A673 (cell line): ENCODE measurements at regions not wholly inside any gene's neighbourhood (a gene's known extent, or its start where the extent isn't known, plus 50 kb on each side); places are given as distances from the start of the nearest gene placed in this dataset.
"Not testable (repeated sequence)": the region's sequence is repeated elsewhere in the genome, so short reads cannot be mapped to it uniquely, and the experiment has no call there.

Experiments
- BruUV-seq: library from RNA; stranded (reverse); fragments of 400-500 nt; replicated peaks from 2 replicates; lab custom pipeline; 2021; lab: Mats Ljungman, UMichigan
- CTCF ChIA-PET: fragments of 300-600 bp; sonication (Branson Sonifier 250); formaldehyde crosslinking; loops from one replicate; lab custom pipeline; 2022; ENCODE audit warnings: antibody characterized with exemption; lab: Charles Lee
- POLR2A ChIA-PET: fragments of 300-600 bp; sonication (Branson Sonifier 250); formaldehyde crosslinking; loops from one replicate; lab custom pipeline; 2022; ENCODE audit warnings: antibody characterized with exemption; ENCODE audit not compliant: low non-redundant PET; lab: Charles Lee
- DNase-seq: peaks from one replicate; pipeline ENCODE4 v3.0.0-alpha.2; 2015; ENCODE audit warnings: low spot score
- H3K27ac ChIP-seq: fragments of 200-600 bp; sonication (generic); 2 replicates; pipeline ENCODE4 v1.5.1; 2016; ENCODE audit warnings: mixed run types, low read depth, mild to moderate bottlenecking, mixed read lengths, antibody characterized with exemption, low read length; ENCODE audit not compliant: poor library complexity, severe bottlenecking
- H3K27me3 ChIP-seq: fragments of 200-600 bp; sonication (generic); replicated peaks from 2 replicates; pipeline ENCODE4 v1.6.1; 2017; ENCODE audit warnings: mixed run types, low read depth, mild to moderate bottlenecking, mixed read lengths, antibody characterized with exemption, low read length; ENCODE audit not compliant: insufficient read depth, poor library complexity
- H3K36me3 ChIP-seq: fragments of 200-600 bp; sonication (generic); 2 replicates; pipeline ENCODE4 v1.6.1; 2016; ENCODE audit warnings: mixed run types, mild to moderate bottlenecking, mixed read lengths, antibody characterized with exemption, low read length; ENCODE audit not compliant: insufficient read depth, poor library complexity, severe bottlenecking
- H3K4me1 ChIP-seq: fragments of 200-600 bp; sonication (generic); 2 replicates; pipeline ENCODE4 v1.6.1; 2017; ENCODE audit warnings: mixed run types, mild to moderate bottlenecking, mixed read lengths, antibody characterized with exemption, low read length; ENCODE audit not compliant: insufficient read depth, poor library complexity, severe bottlenecking
- H3K4me3 ChIP-seq: fragments of 200-600 bp; sonication (generic); 2 replicates; pipeline ENCODE4 v1.5.1; 2016; ENCODE audit warnings: low read depth, mixed run types, mild to moderate bottlenecking, mixed read lengths, low read length; ENCODE audit not compliant: poor library complexity, severe bottlenecking
- H3K9me3 ChIP-seq: fragments of 200-600 bp; sonication (generic); 2 replicates; pipeline ENCODE4 v1.6.1; 2016; ENCODE audit warnings: mixed run types, low read depth, mild to moderate bottlenecking, mixed read lengths, antibody characterized with exemption, low read length; ENCODE audit not compliant: poor library complexity, severe bottlenecking
- CTCF ChIP-seq: fragments of 300-800, 200-600 bp; sonication (generic); conservative IDR thresholded peaks from 2 replicates; pipeline ENCODE4 v1.5.1; 2017; ENCODE audit warnings: low read depth, mild to moderate bottlenecking, antibody characterized with exemption, low read length, moderate library complexity, mixed read lengths
- EZH2 ChIP-seq: fragments of 200-600 bp; sonication (generic); IDR thresholded peaks from 2 replicates; pipeline ENCODE4 v1.6.1; 2017; ENCODE audit warnings: borderline replicate concordance, low read depth, mild to moderate bottlenecking, mixed read lengths, antibody characterized with exemption, low read length; ENCODE audit not compliant: poor library complexity, severe bottlenecking
- intact Hi-C: fragments of 100-400 bp; cut with micrococcal nuclease; formaldehyde crosslinking; loops from one replicate; pipeline ENCODE4 v1.10.0; 2022; ENCODE audit not compliant: unreplicated experiment

GRCh38 chr14:97065305-97066067 is 268.3 kb downstream of the VRK1 start:
- BruUV-seq: TSS peak; percentile 91
- POLR2A ChIA-PET: interaction anchor here (0.6 to 1.6 kb wide), 5 partner anchors 9 to 913 kb away, joined by 3 to 30 read pairs (median 5); no protein-coding TSS in a partner anchor
- H3K9me3 ChIP-seq: no peaks in the 10 kb centered on the region
- no peaks in the 10 kb centered on the region for H3K36me3 ChIP-seq
- no peak overlapping the region for H3K4me3 ChIP-seq
- peak overlapping the region; percentile 100 for H3K27ac ChIP-seq
- no peaks in the 10 kb centered on the region for H3K27me3 ChIP-seq
- DNase-seq: peak; percentile 88
- intact Hi-C loops: loop anchor here (1.0 to 10.0 kb wide), 8 partner anchors 87 to 1429 kb away; no protein-coding TSS in a partner anchor
- no peak for TF ChIP-seq CTCF
- no peak for TF ChIP-seq EZH2
- CTCF ChIA-PET: interaction anchor here (0.6 to 2.1 kb wide), 4 partner anchors 28 to 1665 kb away, joined by 3 to 19 read pairs (median 4); no protein-coding TSS in a partner anchor
- H3K4me1 ChIP-seq: peaks cover 62% of the 10 kb centered on the region

- Histone ChIP-seq H3K4me3 (no peak overlapping the region), H3K4me1 (peaks cover 70% of the 10 kb centered on the region)
Observed at GRCh38 chr14:97066068-97066899, 269.1 kb downstream of the VRK1 start.

GRCh38 chr14:97068293-97068692 is 271.1 kb downstream of the VRK1 start:
- H3K4me3 ChIP-seq, BruUV-seq, CTCF ChIA-PET, H3K36me3 ChIP-seq, H3K27me3 ChIP-seq, POLR2A ChIA-PET, DNase-seq, H3K9me3 ChIP-seq: not testable (repeated sequence)
- intact Hi-C loops: loop anchor here (5.0 to 10.0 kb wide), 4 partner anchors 84 to 1427 kb away; no protein-coding TSS in a partner anchor
- peaks cover 90% of the 10 kb centered on the region for H3K4me1 ChIP-seq
- peak overlapping the region; percentile 100 for H3K27ac ChIP-seq

More at GRCh38 chr14:97066068-97066899, 269.1 kb downstream of the VRK1 start:
- BruUV-seq: no TSS peak
- Histone ChIP-seq H3K9me3 (no peaks in the 10 kb centered on the region), H3K36me3 (no peaks in the 10 kb centered on the region), H3K27me3 (no peaks in the 10 kb centered on the region), H3K27ac (peak overlapping the region; percentile 100)
- DNase-seq: peak; percentile 96
- POLR2A ChIA-PET: interaction anchor here (0.6 to 1.6 kb wide), 6 partner anchors 10 to 912 kb away, joined by 3 to 30 read pairs (median 6); no protein-coding TSS in a partner anchor
- intact Hi-C loops: loop anchor here (1.0 to 10.0 kb wide), 7 partner anchors 86 to 1429 kb away; no protein-coding TSS in a partner anchor
- CTCF ChIA-PET: interaction anchor here (0.6 to 2.1 kb wide), 6 partner anchors 29 to 1664 kb away, joined by 3 to 19 read pairs (median 3); no protein-coding TSS in a partner anchor
- TF ChIP-seq EZH2: no peak
- TF ChIP-seq CTCF: no peak
